ENCODE measurements at regions not wholly inside any gene's neighbourhood (a gene's known extent, or its start where the extent isn't known, plus 50 kb on each side); places are given as distances from the start of the nearest gene placed in this dataset.

DNA sequence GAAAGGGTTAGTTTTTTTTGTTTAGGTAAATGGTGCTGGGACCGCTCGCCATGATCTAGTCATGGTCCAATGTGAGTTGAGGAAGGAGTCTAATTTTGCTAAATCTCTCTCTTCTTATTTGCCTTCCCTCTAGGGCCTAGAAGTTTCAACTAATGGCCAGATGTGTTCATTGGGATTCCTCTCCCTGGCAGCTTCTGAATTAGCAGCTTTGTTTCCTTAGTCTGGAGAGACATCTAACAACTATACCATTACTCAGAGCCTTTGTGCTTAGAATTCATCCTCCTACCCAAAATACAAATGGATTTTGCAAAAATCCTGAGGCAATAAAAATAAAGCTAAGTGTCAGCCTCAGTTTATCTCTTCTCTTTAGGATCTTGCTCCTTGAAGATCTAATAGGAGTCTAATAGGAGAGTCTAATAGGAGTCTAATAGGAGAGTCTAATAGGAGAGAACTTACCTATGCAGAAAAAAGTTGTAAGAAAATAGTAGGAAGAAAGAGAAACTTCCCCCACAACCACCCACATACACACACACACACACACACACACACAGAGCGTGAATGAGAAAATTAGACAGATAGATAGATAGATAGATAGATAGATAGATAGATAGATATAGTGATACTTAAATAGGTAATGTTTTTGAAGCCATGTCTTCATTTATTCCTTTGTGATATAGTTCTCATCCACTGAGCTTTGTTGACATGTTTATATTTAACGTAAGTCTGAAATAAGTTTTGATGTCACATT lies 980.5 kb upstream of the CNTN5 start:
- no peak overlapping the region for H3K4me3 ChIP-seq (ENCODE audit: low read depth, low read length)
- TF ChIP-seq, protein P1, sequence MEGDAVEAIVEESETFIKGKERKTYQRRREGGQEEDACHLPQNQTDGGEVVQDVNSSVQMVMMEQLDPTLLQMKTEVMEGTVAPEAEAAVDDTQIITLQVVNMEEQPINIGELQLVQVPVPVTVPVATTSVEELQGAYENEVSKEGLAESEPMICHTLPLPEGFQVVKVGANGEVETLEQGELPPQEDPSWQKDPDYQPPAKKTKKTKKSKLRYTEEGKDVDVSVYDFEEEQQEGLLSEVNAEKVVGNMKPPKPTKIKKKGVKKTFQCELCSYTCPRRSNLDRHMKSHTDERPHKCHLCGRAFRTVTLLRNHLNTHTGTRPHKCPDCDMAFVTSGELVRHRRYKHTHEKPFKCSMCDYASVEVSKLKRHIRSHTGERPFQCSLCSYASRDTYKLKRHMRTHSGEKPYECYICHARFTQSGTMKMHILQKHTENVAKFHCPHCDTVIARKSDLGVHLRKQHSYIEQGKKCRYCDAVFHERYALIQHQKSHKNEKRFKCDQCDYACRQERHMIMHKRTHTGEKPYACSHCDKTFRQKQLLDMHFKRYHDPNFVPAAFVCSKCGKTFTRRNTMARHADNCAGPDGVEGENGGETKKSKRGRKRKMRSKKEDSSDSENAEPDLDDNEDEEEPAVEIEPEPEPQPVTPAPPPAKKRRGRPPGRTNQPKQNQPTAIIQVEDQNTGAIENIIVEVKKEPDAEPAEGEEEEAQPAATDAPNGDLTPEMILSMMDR (IDR thresholded peaks at IDR 0.05; ENCODE audit: insufficient read depth, low read length, poor library complexity, severe bottlenecking) = no peak
- H3K36me3 ChIP-seq (ENCODE audit: control insufficient read depth, insufficient read depth, low read length) = no peaks in the 10 kb centered on the region
- no peak for DNase-seq (ENCODE audit: low read depth)
- H3K27me3 ChIP-seq (ENCODE audit: control insufficient read depth, insufficient read depth, low read length) = no peaks in the 10 kb centered on the region

DNA sequence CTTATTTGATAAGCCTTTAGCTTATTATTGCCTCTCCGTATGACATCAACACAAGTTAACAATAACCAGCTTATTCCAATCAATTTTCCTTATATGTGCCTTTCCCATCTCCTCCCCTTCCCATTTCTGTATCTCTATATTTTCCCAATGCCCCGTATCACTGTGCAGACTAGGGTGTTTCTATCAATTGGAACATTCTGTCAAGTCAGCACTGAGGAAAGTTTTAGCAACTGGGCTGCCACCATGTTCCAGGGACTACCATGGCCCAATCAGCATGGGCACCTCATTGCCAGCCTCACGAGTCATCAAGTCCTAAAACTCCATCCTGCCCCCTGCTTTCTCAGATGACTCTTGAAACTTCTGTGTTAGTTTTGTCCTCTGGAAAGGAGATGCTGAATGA lies 973.1 kb upstream of the CNTN5 start:
- TF ChIP-seq, protein P1 (IDR thresholded peaks at IDR 0.05; ENCODE audit: insufficient read depth, low read length, poor library complexity, severe bottlenecking) = no peak
- Histone ChIP-seq H3K27me3 (ENCODE audit: control insufficient read depth, insufficient read depth, low read length) (no peaks in the 10 kb centered on the region), H3K36me3 (ENCODE audit: control insufficient read depth, insufficient read depth, low read length) (no peaks in the 10 kb centered on the region), H3K4me3 (ENCODE audit: low read depth, low read length) (no peak overlapping the region)
- no peak for DNase-seq (ENCODE audit: low read depth)

DNA sequence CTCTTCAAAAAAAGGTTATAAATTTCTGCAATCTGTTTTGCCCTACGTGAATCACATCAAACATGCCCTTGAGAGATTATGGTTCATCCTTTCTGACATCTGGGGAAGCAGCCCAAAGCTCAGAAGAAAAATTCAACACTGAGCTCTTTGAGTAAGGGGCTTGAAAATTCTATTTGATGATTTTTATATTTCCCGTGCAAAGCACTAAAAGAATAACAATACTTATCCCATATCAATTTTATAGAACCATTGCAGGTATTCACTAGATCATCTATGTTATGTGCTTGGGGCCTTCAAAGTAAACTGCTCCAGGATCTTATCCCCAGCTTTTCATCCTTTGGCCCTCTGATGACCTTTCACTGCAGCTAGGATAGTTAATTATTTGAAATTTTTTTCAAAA lies 966.9 kb upstream of the CNTN5 start:
- H3K4me3 ChIP-seq (ENCODE audit: low read depth, low read length) = no peak overlapping the region
- no peaks in the 10 kb centered on the region for H3K27me3 ChIP-seq (ENCODE audit: control insufficient read depth, insufficient read depth, low read length)
- TF ChIP-seq, protein P1 (IDR thresholded peaks at IDR 0.05; ENCODE audit: insufficient read depth, low read length, poor library complexity, severe bottlenecking) = no peak
- H3K36me3 ChIP-seq (ENCODE audit: control insufficient read depth, insufficient read depth, low read length) = no peaks in the 10 kb centered on the region
- DNase-seq (ENCODE audit: low read depth) = no peak

DNA sequence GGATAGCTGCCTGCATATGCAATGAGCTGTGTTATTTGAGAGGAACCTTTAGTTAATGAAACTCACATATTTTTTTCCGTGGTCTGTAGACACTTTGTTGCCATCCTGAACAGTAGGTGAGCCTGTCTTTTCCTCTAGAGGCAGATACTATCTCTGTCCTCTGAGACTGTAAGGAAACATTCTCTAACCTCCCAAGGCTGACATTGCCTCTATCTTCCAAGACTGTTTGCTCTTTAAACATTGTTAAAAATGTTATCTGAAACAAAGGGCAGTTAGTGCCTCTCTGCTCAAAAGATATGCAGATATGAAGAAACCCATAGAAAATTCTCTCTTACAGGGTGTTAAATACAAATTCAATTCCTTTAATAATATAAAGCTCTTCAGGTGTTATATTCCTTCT lies 963.8 kb upstream of the CNTN5 start:
- Histone ChIP-seq H3K4me3 (ENCODE audit: low read depth, low read length) (no peak overlapping the region), H3K36me3 (ENCODE audit: control insufficient read depth, insufficient read depth, low read length) (no peaks in the 10 kb centered on the region), H3K27me3 (ENCODE audit: control insufficient read depth, insufficient read depth, low read length) (no peaks in the 10 kb centered on the region)
- no peak for DNase-seq (ENCODE audit: low read depth)
- TF ChIP-seq, protein P1 (IDR thresholded peaks at IDR 0.05; ENCODE audit: insufficient read depth, low read length, poor library complexity, severe bottlenecking) = no peak

DNA sequence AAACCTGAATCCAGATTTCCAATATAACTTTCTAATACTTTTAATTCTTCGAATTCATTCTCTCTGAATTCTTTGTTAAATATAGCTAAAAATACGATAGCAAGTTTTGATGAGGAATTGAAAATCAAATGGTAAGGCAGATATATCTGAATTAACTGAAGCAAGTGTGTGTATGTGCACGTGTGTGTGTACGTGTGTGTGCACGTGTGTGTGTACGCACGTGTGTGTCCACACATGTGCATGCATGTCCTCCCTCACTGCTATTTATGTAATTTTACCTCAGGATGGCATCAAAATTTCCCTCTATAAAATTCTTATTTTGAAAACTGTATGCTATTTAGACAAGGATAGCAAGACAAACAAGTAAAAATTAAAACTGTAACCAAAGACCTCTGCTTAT lies 961.3 kb upstream of the CNTN5 start:
- Histone ChIP-seq H3K27me3 (ENCODE audit: control insufficient read depth, insufficient read depth, low read length) (no peaks in the 10 kb centered on the region), H3K4me3 (ENCODE audit: low read depth, low read length) (no peak overlapping the region), H3K36me3 (ENCODE audit: control insufficient read depth, insufficient read depth, low read length) (no peaks in the 10 kb centered on the region)
- DNase-seq (ENCODE audit: low read depth) = no peak
- TF ChIP-seq, protein P1 (IDR thresholded peaks at IDR 0.05; ENCODE audit: insufficient read depth, low read length, poor library complexity, severe bottlenecking) = no peak

DNA sequence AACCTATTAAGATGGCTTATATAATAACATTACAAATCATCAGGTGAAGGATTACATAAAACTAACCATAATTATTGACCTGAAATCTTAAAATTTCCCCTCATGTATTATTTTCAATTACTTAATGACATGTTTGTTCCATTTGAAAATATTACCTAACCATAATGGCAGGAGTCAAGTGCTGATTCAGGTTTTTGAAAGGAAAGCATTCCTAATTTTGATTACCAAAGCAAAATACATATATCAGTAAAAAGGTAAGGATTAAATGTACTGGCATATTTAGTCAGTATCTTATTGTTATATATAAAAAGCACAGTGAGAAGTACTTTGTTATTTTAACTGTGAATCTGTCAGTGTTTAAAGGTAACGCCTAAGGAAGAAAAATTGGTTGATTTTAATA lies 960.0 kb upstream of the CNTN5 start:
- no peaks in the 10 kb centered on the region for H3K36me3 ChIP-seq (ENCODE audit: control insufficient read depth, insufficient read depth, low read length)
- no peaks in the 10 kb centered on the region for H3K27me3 ChIP-seq (ENCODE audit: control insufficient read depth, insufficient read depth, low read length)
- DNase-seq (ENCODE audit: low read depth) = no peak
- TF ChIP-seq, protein P1 (IDR thresholded peaks at IDR 0.05; ENCODE audit: insufficient read depth, low read length, poor library complexity, severe bottlenecking) = no peak
- no peak overlapping the region for H3K4me3 ChIP-seq (ENCODE audit: low read depth, low read length)
